ENCODE measurements at regions not wholly inside any gene's neighbourhood (a gene's known extent, or its start where the extent isn't known, plus 50 kb on each side); places are given as distances from the start of the nearest gene placed in this dataset.

GRCh38 chr13:37345869-37346268 is 240.4 kb upstream of the CSNK1A1L start:
- DNase-seq = no peak
- Histone ChIP-seq H3K36me3 (no peaks in the 10 kb centered on the region), H3K27ac (no peak overlapping the region), H3K4me1 (no peaks in the 10 kb centered on the region), H3K4me3 (no peak overlapping the region), H3K27me3 (no peaks in the 10 kb centered on the region), H3K9me3 (no peaks in the 10 kb centered on the region)
- intact Hi-C loops (cut with DNase I; ENCODE audit: low total_unique reads) = no loop called here
- TF ChIP-seq CTCF (IDR thresholded peaks at IDR 0.05) = no peak

GRCh38 chr13:37345391-37345790 is 239.9 kb upstream of the CSNK1A1L start:
- H3K27ac ChIP-seq = no peak overlapping the region
- H3K27me3 ChIP-seq = no peaks in the 10 kb centered on the region
- intact Hi-C loops (cut with DNase I; ENCODE audit: low total_unique reads) = no loop called here
- DNase-seq = no peak
- no peaks in the 10 kb centered on the region for H3K36me3 ChIP-seq
- no peaks in the 10 kb centered on the region for H3K4me1 ChIP-seq
- H3K9me3 ChIP-seq = no peaks in the 10 kb centered on the region
- no peak for TF ChIP-seq CTCF (IDR thresholded peaks at IDR 0.05)
- H3K4me3 ChIP-seq = no peak overlapping the region

GRCh38 chr13:37344056-37344455 is 238.6 kb upstream of the CSNK1A1L start:
- Histone ChIP-seq H3K4me3 (no peak overlapping the region), H3K27me3 (no peaks in the 10 kb centered on the region), H3K4me1 (no peaks in the 10 kb centered on the region), H3K27ac (no peak overlapping the region), H3K36me3 (no peaks in the 10 kb centered on the region), H3K9me3 (no peaks in the 10 kb centered on the region)
- intact Hi-C loops (cut with DNase I; ENCODE audit: low total_unique reads) = no loop called here
- TF ChIP-seq CTCF (IDR thresholded peaks at IDR 0.05) = no peak
- DNase-seq = no peak

GRCh38 chr13:37342205-37342604 is 236.7 kb upstream of the CSNK1A1L start:
- H3K9me3 ChIP-seq = no peaks in the 10 kb centered on the region
- no peak for TF ChIP-seq CTCF (IDR thresholded peaks at IDR 0.05)
- no peak for DNase-seq
- intact Hi-C loops (cut with DNase I; ENCODE audit: low total_unique reads) = no loop called here
- H3K36me3 ChIP-seq = no peaks in the 10 kb centered on the region
- H3K27me3 ChIP-seq = no peaks in the 10 kb centered on the region
- no peak overlapping the region for H3K27ac ChIP-seq
- no peaks in the 10 kb centered on the region for H3K4me1 ChIP-seq
- H3K4me3 ChIP-seq = no peak overlapping the region

- H3K4me1 ChIP-seq = no peaks in the 10 kb centered on the region
- TF ChIP-seq CTCF (IDR thresholded peaks at IDR 0.05) = no peak
- DNase-seq = no peak
- H3K4me3 ChIP-seq = no peak overlapping the region
- H3K36me3 ChIP-seq = no peaks in the 10 kb centered on the region
- H3K9me3 ChIP-seq = no peaks in the 10 kb centered on the region
- no peak overlapping the region for H3K27ac ChIP-seq
- no peaks in the 10 kb centered on the region for H3K27me3 ChIP-seq
- intact Hi-C loops (cut with DNase I; ENCODE audit: low total_unique reads) = no loop called here
Measured at GRCh38 chr13:37340901-37341670, 235.6 kb upstream of the CSNK1A1L start.

GRCh38 chr13:37339386-37339735 is 233.9 kb upstream of the CSNK1A1L start:
- Histone ChIP-seq H3K27me3 (no peaks in the 10 kb centered on the region), H3K36me3 (no peaks in the 10 kb centered on the region), H3K4me1 (no peaks in the 10 kb centered on the region), H3K27ac (no peak overlapping the region), H3K9me3 (no peaks in the 10 kb centered on the region), H3K4me3 (no peak overlapping the region)
- no peak for DNase-seq
- no peak for TF ChIP-seq CTCF (IDR thresholded peaks at IDR 0.05)
- intact Hi-C loops (cut with DNase I; ENCODE audit: low total_unique reads) = no loop called here

Data from tibial artery (tissue), 4 donors.